Esophagus squamous epithelium (tissue), 5 donors: ENCODE measurements at regions not wholly inside any gene's neighbourhood (a gene's known extent, or its start where the extent isn't known, plus 50 kb on each side); places are given as distances from the start of the nearest gene placed in this dataset.

Experiments used
- DNase-seq: peaks from one replicate; lab custom pipeline; 2025; lab: John Stamatoyannopoulos, UW
- H3K27ac ChIP-seq, 4 donors: fragments of 200-600 bp; sonication (generic); one replicate each; pipeline ENCODE4 v1.5.1; 2016 to 2019; ENCODE audit warnings: mild to moderate bottlenecking in 1 of 4
- H3K27me3 ChIP-seq, 4 donors: fragments of 200-600 bp; sonication (generic); 1 replicate in 3 of 4; 2 replicates in 1 of 4; pipeline versions ENCODE4 v1.5.1 to v1.6.0; 2017 to 2021; ENCODE audit warnings: antibody characterized with exemption in 1 of 4
- H3K36me3 ChIP-seq, 3 donors: fragments of 200-600 bp; sonication (generic); one replicate each; pipeline ENCODE4 v1.5.1; 2016 to 2019
- H3K4me1 ChIP-seq, 3 donors: fragments of 200-600 bp; sonication (generic); one replicate each; pipeline ENCODE4 v1.5.1; 2017 to 2019
- H3K4me3 ChIP-seq, 4 donors: fragments of 200-600 bp; sonication (generic); 1 replicate in 3 of 4; 2 replicates in 1 of 4; pipeline ENCODE4 v1.5.1; 2016 to 2019; ENCODE audit warnings: mild to moderate bottlenecking in 2 of 4, moderate library complexity in 1 of 4
- H3K9me3 ChIP-seq, 3 donors: fragments of 200-600 bp; sonication (generic); one replicate each; pipeline ENCODE4 v1.5.1; 2016 to 2019
- CTCF ChIP-seq, 6 experiments: fragments of 450-650 bp in 4 of 6; fragments of 200-600 bp in 2 of 6; sonication (generic) in 2 of 6; IDR thresholded peaks; one replicate each; pipeline ENCODE4 v1.5.1; 2016 to 2019; ENCODE audit warnings: antibody characterized with exemption in 6 of 6, mild to moderate bottlenecking in 4 of 6, moderate library complexity in 4 of 6
- POLR2A ChIP-seq, 4 donors: fragments of 450-650 bp; IDR thresholded peaks; one replicate each; pipeline ENCODE4 v1.6.1; 2017; ENCODE audit warnings: antibody characterized with exemption in 4 of 4, mild to moderate bottlenecking in 4 of 4, moderate library complexity in 3 of 4
- WGBS, 2 donors: methylation state at CpG; one replicate each; pipeline ENCODE4 v1.1.5; 2018; 5-methylcytosine and 5-hydroxymethylcytosine counted together
- intact Hi-C: fragments of 100-400 bp; cut with DNase I; formaldehyde crosslinking; loops from one replicate; pipeline ENCODE4 v1.15.0; 2022
- donor health status: DM: yes; HTN: yes; CAD: no.

- Histone ChIP-seq H3K36me3 (no peaks in the 10 kb centered on the region), H3K4me1 (peaks cover 0 to 11% (median 0%) of the 10 kb centered on the region in 3 donors), H3K4me3 (no peak overlapping the region), H3K27me3 (no peaks in the 10 kb centered on the region), H3K9me3 (no peaks in the 10 kb centered on the region), H3K27ac (no peak overlapping the region)
- no peak for DNase-seq
- TF ChIP-seq CTCF (IDR thresholded peaks at IDR 0.05) (no peak), POLR2A (IDR thresholded peaks at IDR 0.05) (no peak)
- intact Hi-C loops, result no loop called here
- WGBS, 2 donors, result 92 to 94% methylated on average over 3 of the region's 3 CpGs
Observed at GRCh38 chr12:71262466-71262865, 104.7 kb upstream of the TSPAN8 start.

GRCh38 chr12:71252473-71252872 lies 94.7 kb upstream of the TSPAN8 start:
- no peaks in the 10 kb centered on the region for H3K36me3 ChIP-seq
- DNase-seq, result no peak
- WGBS, 2 donors, result 70 to 80% methylated on average over 2 of the region's 2 CpGs
- no peak for TF ChIP-seq POLR2A (IDR thresholded peaks at IDR 0.05)
- no peak for TF ChIP-seq CTCF (IDR thresholded peaks at IDR 0.05)
- intact Hi-C loops, result no loop called here
- no peak overlapping the region for H3K4me3 ChIP-seq
- peaks cover 0 to 16% (median 10%) of the 10 kb centered on the region in 3 donors for H3K9me3 ChIP-seq
- no peaks in the 10 kb centered on the region for H3K4me1 ChIP-seq
- H3K27me3 ChIP-seq, result no peaks in the 10 kb centered on the region
- no peak overlapping the region for H3K27ac ChIP-seq

- WGBS, 2 donors, result 20 to 37% methylated on average over 4 of the region's 4 CpGs
- no peaks in the 10 kb centered on the region for H3K36me3 ChIP-seq
- intact Hi-C loops, result no loop called here
- H3K4me3 ChIP-seq, result no peak overlapping the region
- H3K9me3 ChIP-seq, result peaks cover 0 to 16% (median 10%) of the 10 kb centered on the region in 3 donors
- no peak for DNase-seq
- no peak overlapping the region for H3K27ac ChIP-seq
- TF ChIP-seq CTCF (IDR thresholded peaks at IDR 0.05), result no peak
- no peak for TF ChIP-seq POLR2A (IDR thresholded peaks at IDR 0.05)
- no peaks in the 10 kb centered on the region for H3K4me1 ChIP-seq
- H3K27me3 ChIP-seq, result no peaks in the 10 kb centered on the region
Observed at GRCh38 chr12:71250166-71250565, 92.4 kb upstream of the TSPAN8 start.

GRCh38 chr12:71243370-71243769 lies 85.6 kb upstream of the TSPAN8 start:
- WGBS, 2 donors, result 45 to 70% methylated on average over 1 of the region's 1 CpG
- Histone ChIP-seq H3K4me3 (no peak overlapping the region), H3K27me3 (no peaks in the 10 kb centered on the region), H3K27ac (no peak overlapping the region), H3K4me1 (no peaks in the 10 kb centered on the region), H3K9me3 (no peaks in the 10 kb centered on the region), H3K36me3 (no peaks in the 10 kb centered on the region)
- no peak for DNase-seq
- TF ChIP-seq POLR2A (IDR thresholded peaks at IDR 0.05) (no peak), CTCF (IDR thresholded peaks at IDR 0.05) (no peak)
- intact Hi-C loops, result no loop called here

- no peaks in the 10 kb centered on the region for H3K27me3 ChIP-seq
- no peaks in the 10 kb centered on the region for H3K4me1 ChIP-seq
- no peak for TF ChIP-seq CTCF (IDR thresholded peaks at IDR 0.05)
- TF ChIP-seq POLR2A (IDR thresholded peaks at IDR 0.05), result no peak
- no peaks in the 10 kb centered on the region for H3K36me3 ChIP-seq
- H3K9me3 ChIP-seq, result no peaks in the 10 kb centered on the region
- DNase-seq, result no peak
- intact Hi-C loops, result no loop called here
- H3K27ac ChIP-seq, result no peak overlapping the region
- 36 to 77% methylated on average over 2 of the region's 2 CpGs for WGBS, 2 donors
- H3K4me3 ChIP-seq, result no peak overlapping the region
Observed at GRCh38 chr12:71242511-71242910, 84.7 kb upstream of the TSPAN8 start.
